Osteoblast (primary cell): ENCODE measurements at regions not wholly inside any gene's neighbourhood (a gene's known extent, or its start where the extent isn't known, plus 50 kb on each side); places are given as distances from the start of the nearest gene placed in this dataset. TPM values are rescaled to one million over a fixed set of nuclear protein-coding genes. Genes with fewer than 3 reads are reported as not detected.

Source experiments
- DNase-seq: peaks from one replicate; pipeline ENCODE4 v3.0.0; 2011; ENCODE audit warnings: low spot score, mixed read lengths; ENCODE audit not compliant: insufficient read length; ENCODE audit errors: missing footprints
- H2AFZ ChIP-seq: 2 replicates; pipeline ENCODE4 v1.6.0; 2011; ENCODE audit warnings: mild to moderate bottlenecking, low read length
- H3K27ac ChIP-seq: 2 replicates; pipeline ENCODE4 v1.5.1; 2011; ENCODE audit warnings: mild to moderate bottlenecking, low read depth, low read length, moderate library complexity
- H3K27me3 ChIP-seq: 2 replicates; pipeline ENCODE4 v1.6.0; 2012; ENCODE audit warnings: mild to moderate bottlenecking, control low read depth, inconsistent platforms, low read length, moderate library complexity; ENCODE audit not compliant: insufficient read depth
- H3K36me3 ChIP-seq: 2 replicates; pipeline ENCODE4 v1.5.1; 2011; ENCODE audit warnings: mild to moderate bottlenecking, low read length, control low read depth, moderate library complexity; ENCODE audit not compliant: insufficient read depth
- H3K4me1 ChIP-seq: 2 replicates; pipeline ENCODE4 v1.5.1; 2011; ENCODE audit warnings: mild to moderate bottlenecking, low read length, control low read depth, moderate library complexity; ENCODE audit not compliant: insufficient read depth
- H3K4me2 ChIP-seq: 2 replicates; pipeline ENCODE4 v1.6.0; 2011; ENCODE audit warnings: mild to moderate bottlenecking, low read length; ENCODE audit not compliant: insufficient read depth
- H3K4me3 ChIP-seq: fragments of 200-600 bp; sonication (generic); 3 replicates; pipeline ENCODE4 v1.5.1; 2012; ENCODE audit warnings: mild to moderate bottlenecking, low read length, inconsistent platforms; ENCODE audit not compliant: insufficient read depth
- H3K79me2 ChIP-seq: 2 replicates; pipeline ENCODE4 v1.6.0; 2012; ENCODE audit warnings: mild to moderate bottlenecking, low read length, control low read depth, inconsistent platforms; ENCODE audit not compliant: insufficient read depth
- H3K9me3 ChIP-seq: 2 replicates; pipeline ENCODE4 v1.5.1; 2011; ENCODE audit warnings: low read depth, low read length, control low read depth
- H4K20me1 ChIP-seq: 2 replicates; pipeline ENCODE4 v1.6.0; 2012; ENCODE audit warnings: mild to moderate bottlenecking, low read length, control low read depth; ENCODE audit not compliant: insufficient read depth
- small RNA-seq: library from RNA; depleted of rRNA; stranded (forward); fragments of <200 nt; gene quantifications from one replicate; pipeline ENCODE3, GENCODE V24; 2012
- TF ChIP-seq, protein P1 (sequence below): IDR thresholded peaks from 2 replicates; pipeline ENCODE4 v1.5.1; 2011; ENCODE audit warnings: mild to moderate bottlenecking, low read depth, low read length, moderate library complexity; ENCODE audit errors: extremely low read depth

GRCh38 chrX:124280294-124280902 is 52.1 kb upstream of the TEX13D start:
- no peak overlapping the region for H3K4me3 ChIP-seq
- no peaks in the 10 kb centered on the region for H3K27me3 ChIP-seq
- H3K36me3 ChIP-seq, result no peaks in the 10 kb centered on the region
- no peak for DNase-seq
- no peaks in the 10 kb centered on the region for H4K20me1 ChIP-seq
- no peaks in the 10 kb centered on the region for H3K4me1 ChIP-seq
- TF ChIP-seq, protein P1, sequence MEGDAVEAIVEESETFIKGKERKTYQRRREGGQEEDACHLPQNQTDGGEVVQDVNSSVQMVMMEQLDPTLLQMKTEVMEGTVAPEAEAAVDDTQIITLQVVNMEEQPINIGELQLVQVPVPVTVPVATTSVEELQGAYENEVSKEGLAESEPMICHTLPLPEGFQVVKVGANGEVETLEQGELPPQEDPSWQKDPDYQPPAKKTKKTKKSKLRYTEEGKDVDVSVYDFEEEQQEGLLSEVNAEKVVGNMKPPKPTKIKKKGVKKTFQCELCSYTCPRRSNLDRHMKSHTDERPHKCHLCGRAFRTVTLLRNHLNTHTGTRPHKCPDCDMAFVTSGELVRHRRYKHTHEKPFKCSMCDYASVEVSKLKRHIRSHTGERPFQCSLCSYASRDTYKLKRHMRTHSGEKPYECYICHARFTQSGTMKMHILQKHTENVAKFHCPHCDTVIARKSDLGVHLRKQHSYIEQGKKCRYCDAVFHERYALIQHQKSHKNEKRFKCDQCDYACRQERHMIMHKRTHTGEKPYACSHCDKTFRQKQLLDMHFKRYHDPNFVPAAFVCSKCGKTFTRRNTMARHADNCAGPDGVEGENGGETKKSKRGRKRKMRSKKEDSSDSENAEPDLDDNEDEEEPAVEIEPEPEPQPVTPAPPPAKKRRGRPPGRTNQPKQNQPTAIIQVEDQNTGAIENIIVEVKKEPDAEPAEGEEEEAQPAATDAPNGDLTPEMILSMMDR, result no peak
- H2AFZ ChIP-seq, result no peak overlapping the region
- H3K4me2 ChIP-seq, result no peak overlapping the region
- no peak overlapping the region for H3K27ac ChIP-seq
- no peaks in the 10 kb centered on the region for H3K79me2 ChIP-seq
- no peaks in the 10 kb centered on the region for H3K9me3 ChIP-seq

- Histone ChIP-seq H3K79me2 (no peaks in the 10 kb centered on the region), H2AFZ (no peak overlapping the region), H3K4me2 (no peak overlapping the region), H3K27ac (no peak overlapping the region), H3K4me3 (no peak overlapping the region), H3K27me3 (no peaks in the 10 kb centered on the region), H4K20me1 (no peaks in the 10 kb centered on the region), H3K9me3 (no peaks in the 10 kb centered on the region), H3K36me3 (no peaks in the 10 kb centered on the region), H3K4me1 (no peaks in the 10 kb centered on the region)
- TF ChIP-seq, protein P1, result no peak
- no peak for DNase-seq
Measured at GRCh38 chrX:124282580-124282979, 49.9 kb upstream of the TEX13D start.

Small RNA genes lying in the stretch of these regions (small RNA-seq; reads per million reads assigned to genes)
- not detected for gene RF00561
